ENCODE measurements at regions not wholly inside any gene's neighbourhood (a gene's known extent, or its start where the extent isn't known, plus 50 kb on each side); places are given as distances from the start of the nearest gene placed in this dataset.
"Not testable (repeated sequence)": the region's sequence is repeated elsewhere in the genome, so short reads cannot be mapped to it uniquely, and the experiment has no call there.

GRCh38 chr10:11668847-11669610, 57.6 kb upstream of the USP6NL start:
- no peak for DNase-seq (ENCODE audit: low read depth in 2 of 3, low spot score in 1 of 3)

DNA sequence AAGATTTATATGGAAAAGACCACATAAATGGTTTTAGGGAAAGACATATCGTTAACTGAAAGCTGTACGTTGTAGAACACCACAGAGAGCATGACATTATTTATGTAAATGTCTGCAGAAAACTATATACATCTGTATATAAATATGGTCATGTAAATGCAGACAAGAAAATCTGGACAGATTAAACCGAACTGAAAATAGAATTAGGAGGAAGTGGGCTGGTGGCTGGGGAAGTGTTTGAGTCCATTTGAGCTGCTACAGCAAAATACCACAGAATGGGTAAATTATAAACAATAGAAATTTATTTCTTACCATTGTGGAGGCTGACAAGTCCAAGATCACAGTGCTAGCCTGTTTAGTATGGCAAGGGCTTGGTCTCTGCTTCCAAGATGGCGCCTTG, 56.3 kb upstream of the USP6NL start:
- no peak for DNase-seq (ENCODE audit: low read depth in 2 of 3, low spot score in 1 of 3)

DNA sequence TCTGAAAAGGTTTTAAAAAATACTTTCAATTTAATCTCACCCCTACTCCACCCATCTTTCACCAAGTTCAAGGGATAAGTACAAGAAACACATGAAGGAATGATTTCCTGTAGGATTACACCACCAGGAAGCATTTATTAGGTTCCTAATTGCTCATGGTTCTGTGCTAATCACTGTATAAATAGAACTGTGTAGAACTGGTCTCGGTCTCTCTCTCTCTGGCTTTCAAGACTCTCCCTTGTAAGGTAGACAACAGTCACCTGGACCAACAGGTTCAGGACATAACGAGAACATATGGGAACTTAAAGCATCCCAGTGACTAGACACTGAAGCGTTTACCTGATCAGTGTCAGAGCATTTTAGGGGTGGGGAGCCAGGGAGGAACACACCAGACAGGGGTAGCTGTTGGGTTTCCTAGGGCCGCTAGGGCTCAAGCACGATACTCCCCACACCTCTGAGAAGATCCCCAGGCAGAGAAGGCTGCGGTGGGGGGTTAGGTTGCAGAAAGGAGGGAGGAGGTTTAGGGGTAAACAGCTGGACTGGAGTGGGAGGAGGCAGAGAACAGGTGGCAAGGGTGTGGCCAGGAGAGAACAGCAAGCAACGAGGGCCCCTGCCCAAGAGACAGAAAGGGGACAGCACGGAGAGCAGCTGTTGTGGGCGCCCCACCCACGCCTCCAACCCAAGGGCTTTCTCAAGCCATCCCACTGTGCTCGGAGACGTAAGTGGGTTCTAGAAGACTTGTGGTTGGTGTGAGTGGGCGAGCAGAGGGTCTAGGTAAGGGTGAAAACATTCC, 52.5 kb upstream of the USP6NL start:
- DNase-seq (ENCODE audit: low read depth in 2 of 3, low spot score in 1 of 3), result no peak

- not testable (repeated sequence) for DNase-seq (ENCODE audit: low read depth in 2 of 3, low spot score in 1 of 3)
Observed at GRCh38 chr10:11663126-11663515, 51.7 kb upstream of the USP6NL start.

DNA sequence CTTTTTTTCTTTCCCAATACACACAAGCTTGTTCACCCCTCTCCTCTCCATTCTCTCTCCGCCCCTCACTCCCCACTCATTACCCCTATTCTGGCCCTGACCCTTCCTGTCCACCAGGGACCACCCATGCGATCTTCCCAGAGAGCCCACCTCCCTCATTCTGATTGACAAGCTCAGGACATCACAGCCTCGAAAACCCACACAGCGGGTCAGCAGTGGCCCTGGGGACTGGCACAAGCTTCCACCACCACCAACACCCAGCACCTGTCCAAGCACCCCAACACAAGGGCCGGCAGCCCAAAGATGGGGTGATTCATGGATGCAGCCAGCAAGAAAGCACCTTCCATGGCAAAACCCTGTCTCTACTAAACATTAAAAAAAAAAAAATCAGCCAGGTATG, 50.0 kb upstream of the USP6NL start:
- no peak for DNase-seq (ENCODE audit: low read depth in 2 of 3, low spot score in 1 of 3)

All from stimulated activated CD4-positive, alpha-beta T cell treated with anti-CD3 and anti-CD28 coated beads, Interleukin-12 subunit alpha, Interleukin-12 subunit beta, amount 100 ng/mL, for 48 hours (primary cell).